HG03565 (cell line): ENCODE measurements at regions not wholly inside any gene's neighbourhood (a gene's known extent, or its start where the extent isn't known, plus 50 kb on each side); places are given as distances from the start of the nearest gene placed in this dataset.

Source experiments
- ATAC-seq: cut with Tn5 transposase; IDR thresholded peaks from one replicate; pipeline ENCODE4 v1.9.1; 2021; ENCODE audit warnings: mild to moderate bottlenecking, moderate library complexity; ENCODE audit not compliant: unreplicated experiment

DNA sequence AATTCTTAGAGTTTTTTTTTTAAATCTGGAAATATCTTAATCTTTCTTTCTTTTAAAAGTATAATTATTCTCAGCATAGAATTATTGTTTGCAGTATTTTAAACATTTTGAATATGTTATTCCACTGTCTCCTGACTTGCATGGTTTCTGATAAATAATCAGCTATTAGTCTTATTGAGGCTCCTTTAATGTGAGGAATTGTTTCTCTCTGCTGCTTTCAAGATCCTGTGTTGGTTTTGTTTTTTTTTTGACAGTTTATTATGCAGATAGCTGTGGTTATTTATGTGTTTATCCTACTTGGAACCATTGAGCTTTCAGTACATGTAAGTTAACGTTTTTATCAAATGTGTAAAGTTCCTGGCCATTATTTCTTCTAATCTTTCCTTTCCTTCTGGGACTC lies 477.9 kb upstream of the HTR2A start:
- no peak for ATAC-seq

GRCh38 chr13:47372751-47373150 lies 475.9 kb upstream of the HTR2A start:
- ATAC-seq = no peak

DNA sequence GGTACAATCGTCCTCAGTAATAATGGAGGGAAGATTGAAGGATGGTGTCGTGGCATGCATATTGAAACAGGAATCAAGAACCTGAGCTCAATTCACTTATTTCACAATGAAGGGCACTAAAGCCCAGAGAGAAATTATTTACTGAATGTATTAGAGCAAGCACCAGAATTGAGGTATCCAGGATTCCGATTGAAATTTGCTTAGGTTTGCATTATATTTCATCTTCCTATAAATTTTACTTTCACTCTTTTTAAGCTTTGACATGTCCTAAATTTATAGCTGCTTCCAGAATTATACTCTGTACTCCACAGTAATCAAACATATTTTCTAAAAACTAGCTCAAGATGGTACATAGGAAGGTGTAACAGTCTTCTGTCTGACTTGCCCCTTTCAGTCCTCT lies 454.9 kb upstream of the HTR2A start:
- no peak for ATAC-seq

GRCh38 chr13:47350334-47351124 lies 453.7 kb upstream of the HTR2A start:
- no peak for ATAC-seq

DNA sequence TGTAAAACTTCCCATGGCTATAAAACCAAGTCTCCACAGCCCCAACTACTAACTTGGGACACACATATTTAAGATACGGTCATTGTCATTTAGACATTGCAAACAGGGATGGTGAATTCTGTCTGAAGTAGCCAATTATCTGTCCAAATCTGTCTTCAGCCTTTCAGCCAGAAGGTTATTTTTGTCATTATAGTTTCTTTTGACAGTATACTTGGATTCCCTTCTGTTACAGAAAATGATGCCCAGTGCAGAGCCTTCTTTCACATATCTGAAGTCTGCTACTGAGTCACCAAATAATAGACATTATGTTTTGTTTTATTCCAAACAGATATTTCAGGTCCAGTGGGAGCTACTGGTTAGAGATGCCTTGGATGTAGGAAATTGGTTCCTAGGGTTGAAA lies 452.4 kb upstream of the HTR2A start:
- ATAC-seq = no peak

GRCh38 chr13:47337781-47338507 lies 441.1 kb upstream of the HTR2A start:
- ATAC-seq = no peak

DNA sequence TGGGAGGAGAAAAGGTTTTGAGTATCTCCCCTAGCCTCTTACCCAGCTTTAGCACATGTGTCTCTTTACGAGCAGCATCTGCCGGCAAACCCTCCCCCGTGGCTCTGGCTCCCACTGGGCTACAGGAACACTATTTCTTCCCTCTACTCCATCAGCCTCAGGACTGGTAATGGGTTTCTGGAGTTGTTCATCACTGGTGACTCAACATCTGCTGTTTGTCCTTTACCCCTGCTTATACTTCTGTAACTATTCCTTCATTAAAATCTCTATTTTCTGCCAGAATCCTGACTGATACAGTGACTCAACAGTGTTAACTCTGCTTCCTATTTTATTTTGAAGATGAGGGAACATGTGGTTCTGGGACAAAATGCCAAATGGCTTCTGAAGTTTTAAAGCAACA lies 437.3 kb upstream of the HTR2A start:
- ATAC-seq = no peak

DNA sequence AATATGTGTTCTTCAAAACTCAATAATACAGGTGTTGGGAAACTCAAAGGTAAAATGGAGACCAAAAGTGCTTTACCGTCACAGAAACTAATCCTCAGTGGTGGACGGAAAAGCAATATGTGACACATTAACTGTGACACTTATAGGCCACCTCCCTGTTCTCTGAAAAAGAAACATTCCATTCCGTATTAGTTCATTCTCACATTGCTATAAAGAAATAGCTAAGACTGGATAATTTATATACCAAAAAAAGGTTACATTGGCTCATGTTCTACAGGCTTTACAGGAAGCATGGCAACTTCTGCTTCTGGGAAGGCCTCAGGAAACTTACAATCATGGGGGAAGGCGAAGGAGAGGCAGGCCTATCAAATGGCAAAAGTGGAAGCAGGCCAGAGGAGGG lies 435.3 kb upstream of the HTR2A start:
- no peak for ATAC-seq

GRCh38 chr13:47330031-47330430 lies 433.2 kb upstream of the HTR2A start:
- no peak for ATAC-seq

- ATAC-seq = no peak
Observed at GRCh38 chr13:47327861-47328260, 431.0 kb upstream of the HTR2A start.

GRCh38 chr13:47326061-47326460 lies 429.2 kb upstream of the HTR2A start:
- no peak for ATAC-seq

DNA sequence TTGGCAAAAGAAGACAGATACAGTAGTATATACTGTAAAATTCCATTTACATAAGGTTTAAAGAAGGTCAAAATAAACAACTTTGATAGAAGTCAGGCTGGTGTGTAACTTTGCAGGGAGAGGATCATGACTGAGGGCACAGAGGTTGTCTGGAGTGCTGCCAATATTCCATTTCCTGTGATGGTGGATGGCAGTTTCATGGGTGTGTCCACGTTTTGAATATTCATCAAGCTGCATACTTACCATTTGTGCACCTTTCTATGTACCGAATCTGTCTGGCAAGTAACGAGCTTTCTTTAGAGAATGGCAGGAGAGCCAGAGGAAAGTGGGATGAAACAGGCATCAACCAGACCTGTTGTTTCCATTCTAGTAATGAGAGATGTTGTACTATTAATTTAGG lies 420.5 kb upstream of the HTR2A start:
- ATAC-seq = no peak

- no peak for ATAC-seq
Observed at GRCh38 chr13:47310401-47310800, 413.5 kb upstream of the HTR2A start.

DNA sequence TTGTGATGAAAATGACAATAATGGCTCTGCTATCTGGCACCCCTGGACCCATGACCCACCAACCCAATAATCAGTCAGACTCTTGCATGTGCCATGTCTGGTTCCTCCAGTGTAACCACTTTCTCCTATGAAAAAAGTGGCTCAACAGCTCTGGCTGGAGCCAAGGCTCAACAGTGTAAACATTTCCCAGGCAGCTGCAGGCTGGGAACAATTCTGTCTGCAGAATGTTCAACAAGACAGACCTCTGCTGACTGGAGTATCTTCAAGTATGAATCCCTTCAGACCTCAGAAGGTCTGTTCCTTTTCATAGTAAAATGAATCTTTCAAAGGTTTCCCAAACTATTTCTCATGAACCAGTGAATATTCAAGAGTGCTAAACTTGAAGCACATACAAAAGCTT lies 410.1 kb upstream of the HTR2A start:
- ATAC-seq = no peak

DNA sequence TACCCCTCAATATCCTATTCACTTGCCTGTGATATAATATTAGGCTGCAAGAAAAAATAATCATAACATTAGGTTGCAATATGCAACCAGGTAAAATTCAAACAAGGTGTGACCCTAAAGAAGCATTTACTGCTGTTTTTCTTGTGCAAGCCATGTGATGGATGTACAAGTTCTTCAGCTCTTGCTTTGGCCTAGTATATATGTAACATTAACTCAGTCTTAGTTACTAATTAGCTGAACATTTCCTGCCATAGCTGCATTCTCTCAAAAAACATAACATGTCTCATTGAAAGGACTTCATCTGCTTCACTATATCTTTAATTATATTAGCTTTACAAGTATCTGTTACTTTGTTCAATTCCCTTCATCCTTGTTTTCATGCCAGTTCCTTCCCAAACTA lies 406.8 kb upstream of the HTR2A start:
- ATAC-seq = no peak

GRCh38 chr13:47299304-47299703 lies 402.5 kb upstream of the HTR2A start:
- ATAC-seq = no peak

DNA sequence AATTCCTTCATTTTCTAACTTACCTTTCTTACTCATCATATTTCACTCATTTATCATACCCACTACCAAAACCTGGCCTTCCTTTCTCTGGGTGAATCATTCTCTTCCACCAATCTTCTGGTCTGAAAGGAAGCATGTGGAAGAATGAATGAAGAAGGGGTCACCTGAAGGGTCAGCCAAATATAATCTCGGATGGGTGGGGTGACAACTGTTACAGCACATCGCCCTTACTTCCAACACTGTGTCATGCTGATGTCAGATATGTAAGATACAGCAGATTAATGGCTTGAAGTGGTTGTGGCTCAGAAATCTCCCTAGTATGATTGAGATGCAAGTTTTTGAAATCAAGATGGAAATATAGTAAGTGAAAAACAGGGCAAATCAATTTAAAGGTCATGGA lies 401.7 kb upstream of the HTR2A start:
- ATAC-seq = no peak

DNA sequence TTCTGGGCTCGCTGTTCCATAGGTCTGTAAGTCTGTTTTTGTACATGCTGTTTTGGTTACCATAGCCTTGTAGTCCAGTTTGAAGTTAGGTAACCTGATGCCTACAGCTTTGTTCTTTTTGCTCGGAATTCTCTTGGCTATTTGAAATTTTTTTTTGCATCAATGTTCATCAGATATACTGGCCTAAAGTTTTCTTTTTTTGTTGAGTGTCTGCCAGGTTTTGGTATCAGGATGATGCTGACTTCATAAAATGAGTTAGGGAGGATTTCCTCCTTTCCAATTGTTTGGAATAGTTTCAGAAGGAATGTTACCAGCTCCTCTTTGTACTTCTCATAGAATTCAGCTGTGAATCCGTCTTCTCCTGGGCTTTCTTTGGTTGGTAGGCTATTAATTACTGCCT lies 397.8 kb upstream of the HTR2A start:
- ATAC-seq = no peak

DNA sequence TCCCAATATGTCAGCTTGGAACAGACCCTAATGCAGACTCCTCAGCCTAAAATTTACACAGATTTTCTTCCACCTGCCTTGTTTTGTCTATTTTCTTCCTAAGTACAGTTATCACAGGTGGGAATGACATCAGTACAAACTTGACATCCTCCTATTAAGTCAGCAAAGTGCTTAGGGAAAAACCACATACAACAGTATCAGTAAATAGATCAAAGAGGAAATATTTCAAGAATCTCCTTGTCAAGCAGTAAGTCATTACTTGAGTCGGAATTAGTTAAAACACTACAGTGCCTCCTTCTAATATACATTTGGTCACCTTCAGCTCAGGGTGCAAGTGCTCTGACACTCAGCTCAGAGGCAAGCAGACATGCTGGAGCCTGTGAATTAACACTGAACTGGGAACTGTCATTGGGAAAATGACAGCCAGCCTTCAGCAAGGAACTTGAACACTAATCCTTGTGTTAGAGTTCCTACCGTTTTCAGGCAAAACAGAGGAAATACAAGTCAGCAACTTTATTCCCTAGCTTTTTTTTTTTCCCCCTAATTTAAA lies 394.3 kb upstream of the HTR2A start:
- ATAC-seq = no peak

GRCh38 chr13:47289567-47289966 lies 392.7 kb upstream of the HTR2A start:
- no peak for ATAC-seq

DNA sequence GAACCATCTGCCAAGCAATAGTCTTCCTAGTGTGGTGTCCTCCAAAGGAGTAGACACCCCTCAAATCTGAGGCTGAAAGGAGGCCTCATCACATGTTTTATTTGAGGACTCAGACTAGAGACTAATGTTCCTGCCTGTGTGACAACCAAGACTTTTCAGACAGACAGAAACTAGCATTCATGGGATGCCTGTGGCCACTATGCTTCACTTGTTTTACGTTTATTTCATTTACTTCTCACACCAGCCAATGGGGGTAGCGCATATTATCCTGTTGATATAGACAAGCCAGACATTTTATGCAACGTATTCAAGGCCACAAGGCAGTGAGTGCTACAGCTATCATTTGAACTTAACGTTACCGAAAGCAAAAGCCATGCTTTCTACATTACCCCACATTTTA lies 391.7 kb upstream of the HTR2A start:
- no peak for ATAC-seq

- no peak for ATAC-seq
Observed at GRCh38 chr13:47287291-47287751, 390.5 kb upstream of the HTR2A start.
